Testis (tissue), 2 donors: ENCODE measurements at regions not wholly inside any gene's neighbourhood (a gene's known extent, or its start where the extent isn't known, plus 50 kb on each side); places are given as distances from the start of the nearest gene placed in this dataset.
A peak's percentile ranks its signal among the peaks of the same experiment; 100 is the strongest.

Source experiments
- DNase-seq: peaks from one replicate; pipeline ENCODE4 v3.0.0-alpha.2; 2019
- H3K27ac ChIP-seq, 2 donors: fragments of 200-600 bp; sonication (generic); one replicate each; pipeline ENCODE4 v1.5.1; 2019
- H3K27me3 ChIP-seq: fragments of 200-600 bp; sonication (generic); one replicate; pipeline ENCODE4 v1.5.1; 2019
- H3K36me3 ChIP-seq: fragments of 200-600 bp; sonication (generic); one replicate; pipeline ENCODE4 v1.5.1; 2017; ENCODE audit warnings: low read depth; ENCODE audit errors: missing control alignments
- H3K4me1 ChIP-seq: fragments of 200-600 bp; sonication (generic); one replicate; pipeline ENCODE4 v1.5.1; 2019
- H3K4me3 ChIP-seq, 2 donors: fragments of 200-600 bp; sonication (generic); one replicate each; pipeline ENCODE4 v1.5.1; 2017 to 2019
- H3K9me3 ChIP-seq: fragments of 200-600 bp; sonication (generic); one replicate; pipeline ENCODE4 v1.5.1; 2017
- POLR2A ChIP-seq: fragments of 450-650 bp; IDR thresholded peaks from one replicate; pipeline ENCODE4 v1.6.1; 2017; ENCODE audit warnings: antibody characterized with exemption, mild to moderate bottlenecking, moderate library complexity
- WGBS, 2 donors: methylation state at CpG; one replicate each; pipeline ENCODE4 v1.1.5; 2018; 5-methylcytosine and 5-hydroxymethylcytosine counted together
- intact Hi-C: fragments of 100-400 bp; cut with DNase I; formaldehyde crosslinking; loops from one replicate; pipeline ENCODE4 v1.15.1; 2023; ENCODE audit warnings: low total_unique reads
- TF ChIP-seq, protein P1 (sequence below), 3 experiments: fragments of 450-650 bp in 2 of 3; fragments of 200-600 bp in 1 of 3; sonication (generic) in 1 of 3; IDR thresholded peaks; one replicate each; pipeline ENCODE4 v1.5.1; 2016 to 2019; ENCODE audit warnings: antibody characterized with exemption in 3 of 3, mild to moderate bottlenecking in 2 of 3, moderate library complexity in 1 of 3

DNA sequence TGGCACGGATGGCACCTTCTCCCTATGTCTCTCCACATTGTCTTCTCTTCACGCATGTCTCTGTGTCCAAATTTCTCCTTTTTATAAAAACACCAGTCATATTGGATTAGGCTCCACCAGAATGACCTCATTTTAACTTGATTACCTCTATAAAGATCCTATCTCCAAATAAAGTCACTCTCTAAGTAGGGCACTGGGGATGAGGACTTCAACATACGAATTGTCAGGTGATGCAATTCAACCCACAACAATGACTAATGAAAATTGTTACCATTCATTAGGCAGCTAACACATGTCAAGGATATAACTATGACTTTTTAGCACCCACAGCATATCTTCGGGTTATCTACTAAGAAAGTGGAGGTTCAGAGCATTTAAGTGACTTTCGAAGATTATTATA lies 55.5 kb upstream of the USP47 start:
- no peak for TF ChIP-seq POLR2A
- TF ChIP-seq, protein P1, sequence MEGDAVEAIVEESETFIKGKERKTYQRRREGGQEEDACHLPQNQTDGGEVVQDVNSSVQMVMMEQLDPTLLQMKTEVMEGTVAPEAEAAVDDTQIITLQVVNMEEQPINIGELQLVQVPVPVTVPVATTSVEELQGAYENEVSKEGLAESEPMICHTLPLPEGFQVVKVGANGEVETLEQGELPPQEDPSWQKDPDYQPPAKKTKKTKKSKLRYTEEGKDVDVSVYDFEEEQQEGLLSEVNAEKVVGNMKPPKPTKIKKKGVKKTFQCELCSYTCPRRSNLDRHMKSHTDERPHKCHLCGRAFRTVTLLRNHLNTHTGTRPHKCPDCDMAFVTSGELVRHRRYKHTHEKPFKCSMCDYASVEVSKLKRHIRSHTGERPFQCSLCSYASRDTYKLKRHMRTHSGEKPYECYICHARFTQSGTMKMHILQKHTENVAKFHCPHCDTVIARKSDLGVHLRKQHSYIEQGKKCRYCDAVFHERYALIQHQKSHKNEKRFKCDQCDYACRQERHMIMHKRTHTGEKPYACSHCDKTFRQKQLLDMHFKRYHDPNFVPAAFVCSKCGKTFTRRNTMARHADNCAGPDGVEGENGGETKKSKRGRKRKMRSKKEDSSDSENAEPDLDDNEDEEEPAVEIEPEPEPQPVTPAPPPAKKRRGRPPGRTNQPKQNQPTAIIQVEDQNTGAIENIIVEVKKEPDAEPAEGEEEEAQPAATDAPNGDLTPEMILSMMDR (IDR thresholded peaks at IDR 0.05), result no peak
- Histone ChIP-seq H3K27ac (no peak overlapping the region), H3K9me3 (no peaks in the 10 kb centered on the region), H3K27me3 (no peaks in the 10 kb centered on the region), H3K4me1 (no peaks in the 10 kb centered on the region), H3K4me3 (no peak overlapping the region), H3K36me3 (no peaks in the 10 kb centered on the region)
- DNase-seq, result no peak
- WGBS, 2 donors, result 83 to 84% methylated on average over 5 of the region's 5 CpGs
- intact Hi-C loops, result loop anchor here (5.0 kb wide), 2 partner anchors 749 to 854 kb away; no protein-coding TSS in a partner anchor

DNA sequence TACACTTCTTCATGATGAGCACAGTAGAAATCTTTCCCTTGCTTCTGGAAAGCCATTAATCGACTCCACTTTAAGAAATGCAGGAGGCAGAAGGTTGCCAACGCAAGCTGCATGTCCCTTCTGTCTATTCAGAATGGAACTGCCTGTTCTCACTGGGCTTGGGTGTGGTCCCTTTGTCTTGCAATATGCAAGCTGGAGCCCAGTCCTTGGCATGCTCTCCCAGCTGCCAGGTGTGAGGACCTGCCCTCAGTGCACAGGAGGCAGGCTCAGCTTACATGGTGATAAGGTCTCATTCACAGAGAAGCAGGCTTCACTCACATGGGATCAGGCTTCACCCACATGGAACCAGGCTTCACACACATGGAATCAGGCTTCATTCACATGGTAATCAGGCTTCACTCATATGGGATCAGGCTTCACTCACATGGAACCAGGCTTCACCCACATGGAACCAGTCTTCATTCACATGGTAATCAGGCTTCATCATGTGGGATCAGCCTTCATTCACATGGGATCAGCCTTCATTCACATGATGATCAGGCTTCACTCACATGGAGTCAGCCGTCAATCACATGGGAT lies 59.2 kb upstream of the USP47 start:
- intact Hi-C loops, result no loop called here
- DNase-seq, result peak; percentile 22

DNA sequence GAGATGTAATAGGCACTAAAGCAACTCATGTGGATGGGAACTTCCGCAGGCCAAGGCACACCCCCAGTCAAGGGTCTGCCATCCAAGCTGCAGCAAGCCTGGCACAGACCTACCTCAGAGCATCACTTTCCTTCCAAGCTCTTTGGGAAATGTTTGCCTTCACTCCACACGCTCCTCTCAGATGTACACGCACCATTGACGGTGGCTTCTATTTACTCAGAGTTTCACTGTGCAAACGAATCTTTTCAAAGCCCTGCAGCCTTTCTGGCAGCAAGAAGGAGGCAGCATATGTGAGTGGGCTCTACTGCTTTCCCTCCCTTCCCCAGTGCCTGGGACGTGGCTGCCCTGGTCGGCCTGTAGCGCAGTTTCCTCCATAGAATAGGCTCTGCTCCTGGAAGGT lies 60.9 kb upstream of the USP47 start:
- no peak for DNase-seq

More for the DNA sequence above, 59.2 kb upstream of the USP47 start:
- Histone ChIP-seq H3K36me3 (no peaks in the 10 kb centered on the region), H3K9me3 (no peaks in the 10 kb centered on the region), H3K4me3 (no peak overlapping the region), H3K27ac (no peak overlapping the region), H3K27me3 (no peaks in the 10 kb centered on the region), H3K4me1 (no peaks in the 10 kb centered on the region)
- WGBS, 2 donors, result 56 to 67% methylated on average over 3 of the region's 3 CpGs
- TF ChIP-seq, protein P1 (IDR thresholded peaks at IDR 0.05), result no peak
- no peak for TF ChIP-seq POLR2A

DNA sequence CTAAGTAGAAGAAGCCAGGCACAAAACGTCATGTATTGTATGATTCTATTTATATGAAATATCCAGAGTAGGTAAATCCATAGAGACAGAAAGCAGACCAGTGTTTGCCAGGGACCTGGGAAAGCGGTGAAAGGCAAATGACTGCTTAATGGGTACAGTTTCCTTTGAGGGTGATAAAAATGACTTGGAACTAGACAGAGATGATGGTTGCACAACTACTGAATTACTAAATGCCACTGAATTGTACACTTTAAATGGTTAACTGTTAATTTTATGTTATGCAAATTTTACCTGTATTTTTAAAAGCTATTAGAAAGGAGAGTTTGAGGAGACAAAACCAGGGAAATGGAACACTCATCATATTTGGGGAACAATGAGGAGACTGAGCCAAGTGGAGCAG lies 61.8 kb upstream of the USP47 start:
- Histone ChIP-seq H3K27me3 (no peaks in the 10 kb centered on the region), H3K9me3 (no peaks in the 10 kb centered on the region), H3K36me3 (no peaks in the 10 kb centered on the region), H3K4me1 (no peaks in the 10 kb centered on the region), H3K4me3 (no peak overlapping the region), H3K27ac (no peak overlapping the region)
- no peak for DNase-seq
- no peak for TF ChIP-seq POLR2A
- WGBS, 2 donors, result 91 to 94% methylated on average over 2 of the region's 2 CpGs
- intact Hi-C loops, result no loop called here

More for the DNA sequence above, 60.9 kb upstream of the USP47 start:
- H3K4me3 ChIP-seq, result no peak overlapping the region
- no peak for TF ChIP-seq POLR2A
- TF ChIP-seq, protein P1 (IDR thresholded peaks at IDR 0.05), result no peak
- no peaks in the 10 kb centered on the region for H3K27me3 ChIP-seq
- no peaks in the 10 kb centered on the region for H3K9me3 ChIP-seq
- H3K27ac ChIP-seq, result no peak overlapping the region
- intact Hi-C loops, result no loop called here
- H3K4me1 ChIP-seq, result no peaks in the 10 kb centered on the region
- 86 to 96% methylated on average over 8 of the region's 8 CpGs for WGBS, 2 donors
- H3K36me3 ChIP-seq, result no peaks in the 10 kb centered on the region

DNA sequence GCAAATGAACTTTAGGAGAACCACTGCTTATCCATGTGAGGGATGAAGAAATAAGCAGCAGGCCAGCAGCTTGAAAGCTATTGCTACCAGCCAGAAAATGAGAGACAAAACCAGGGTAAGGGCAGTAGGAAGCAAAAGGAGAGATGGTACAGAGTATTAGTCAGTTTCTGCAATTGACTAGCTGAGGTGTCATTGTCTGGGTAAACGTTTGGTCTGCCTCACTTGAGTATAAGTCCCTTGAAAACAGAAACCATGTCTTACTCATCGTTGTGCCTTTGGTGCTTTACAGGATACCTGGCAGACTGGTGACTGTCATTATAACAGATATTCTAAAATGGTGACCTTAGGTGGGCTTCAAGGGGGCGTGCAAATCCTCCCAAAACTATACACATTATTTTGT lies 63.9 kb upstream of the USP47 start:
- intact Hi-C loops, result no loop called here
- Histone ChIP-seq H3K4me3 (no peak overlapping the region), H3K4me1 (no peaks in the 10 kb centered on the region), H3K27ac (no peak overlapping the region), H3K27me3 (no peaks in the 10 kb centered on the region), H3K9me3 (no peaks in the 10 kb centered on the region), H3K36me3 (no peaks in the 10 kb centered on the region)
- no peak for DNase-seq
- WGBS, 2 donors, result 85 to 94% methylated on average over 3 of the region's 3 CpGs
- TF ChIP-seq, protein P1 (IDR thresholded peaks at IDR 0.05), result no peak
- TF ChIP-seq POLR2A, result no peak
